HEK293 (cell line): ENCODE measurements at regions not wholly inside any gene's neighbourhood (a gene's known extent, or its start where the extent isn't known, plus 50 kb on each side); places are given as distances from the start of the nearest gene placed in this dataset.

Experiments used
- CTCF ChIA-PET: fragments of 350-600 bp; formaldehyde crosslinking; extraction: SDS; loops from one replicate; lab custom pipeline; 2021; ENCODE audit warnings: antibody characterized with exemption; lab: Yijun Ruan, JAX
- POLR2A ChIA-PET: fragments of 300-600 bp; formaldehyde crosslinking; extraction: SDS; loops from one replicate; lab custom pipeline; 2020; ENCODE audit warnings: antibody characterized with exemption, inconsistent platforms; lab: Yijun Ruan, JAX
- H3K27ac ChIP-seq: fragments of 200-500 bp; sonication (Bioruptor generic); 2 replicates; pipeline ENCODE4 v1.5.1; 2014; ENCODE audit warnings: low read depth, low read length, control low read depth, inconsistent platforms; ENCODE audit errors: extremely low read depth
- H3K36me3 ChIP-seq, 2 experiments: fragments of 200-500 bp in 1 of 2; sonication (Bioruptor generic) in 1 of 2; 1 replicate in 1 of 2; 2 replicates in 1 of 2; pipeline ENCODE4 v1.5.1; 2014 to 2017; ENCODE audit warnings: inconsistent platforms in 2 of 2, low read length in 2 of 2; ENCODE audit not compliant: control insufficient read depth in 2 of 2, insufficient read depth in 1 of 2
- H3K4me1 ChIP-seq: fragments of 200-500 bp; sonication (Bioruptor generic); 2 replicates; pipeline ENCODE4 v1.5.1; 2014; ENCODE audit warnings: mild to moderate bottlenecking, low read length, inconsistent platforms; ENCODE audit not compliant: control insufficient read depth, insufficient read depth
- H3K4me3 ChIP-seq: 2 replicates; pipeline ENCODE4 v1.5.1; 2011; ENCODE audit warnings: low read depth, mild to moderate bottlenecking, control low read depth, low read length, moderate library complexity
- H3K9me3 ChIP-seq: fragments of 200-500 bp; sonication (Bioruptor generic); 2 replicates; pipeline ENCODE4 v1.5.1; 2014; ENCODE audit warnings: low read depth, low read length, inconsistent platforms; ENCODE audit not compliant: control insufficient read depth, insufficient read depth
- AEBP2 ChIP-seq: fragments of 450-650 bp; formaldehyde crosslinking; IDR thresholded peaks from 2 replicates; pipeline ENCODE4 v1.5.1; 2016; ENCODE audit warnings: missing biosample characterization, missing genetic modification characterization, borderline replicate concordance
- INSM2 ChIP-seq: fragments of 450-650 bp; formaldehyde crosslinking; IDR thresholded peaks from 2 replicates; pipeline ENCODE4 v1.5.1; 2016; ENCODE audit warnings: missing biosample characterization, missing genetic modification characterization
- KLF1 ChIP-seq: fragments of 450-650 bp; formaldehyde crosslinking; IDR thresholded peaks from 2 replicates; pipeline ENCODE4 v1.5.1; 2016; ENCODE audit warnings: missing biosample characterization, missing genetic modification characterization
- OSR2 ChIP-seq: fragments of 450-650 bp; formaldehyde crosslinking; IDR thresholded peaks from 2 replicates; pipeline ENCODE4 v1.5.1; 2016; ENCODE audit warnings: missing biosample characterization, missing genetic modification characterization
- PATZ1 ChIP-seq: fragments of 450-650 bp; formaldehyde crosslinking; IDR thresholded peaks from 2 replicates; pipeline ENCODE4 v1.5.1; 2016; ENCODE audit warnings: missing biosample characterization, missing genetic modification characterization
- PRDM1 ChIP-seq: fragments of 450-650 bp; formaldehyde crosslinking; IDR thresholded peaks from 2 replicates; pipeline ENCODE4; 2016; ENCODE audit warnings: missing biosample characterization, missing genetic modification characterization
- TCF7L2 ChIP-seq: IDR thresholded peaks from 2 replicates; pipeline ENCODE4 v1.6.1; 2011; ENCODE audit warnings: low read depth, mild to moderate bottlenecking, inconsistent platforms, low read length, moderate library complexity, borderline replicate concordance
- ZBTB49 ChIP-seq: fragments of 450-650 bp; formaldehyde crosslinking; IDR thresholded peaks from 2 replicates; pipeline ENCODE4 v1.5.1; 2016; ENCODE audit warnings: missing biosample characterization, missing genetic modification characterization, low read depth
- ZFP37 ChIP-seq: fragments of 450-650 bp; formaldehyde crosslinking; IDR thresholded peaks from 2 replicates; pipeline ENCODE4 v1.5.1; 2016; ENCODE audit warnings: missing biosample characterization, missing genetic modification characterization
- ZFP69B ChIP-seq: fragments of 450-650 bp; formaldehyde crosslinking; IDR thresholded peaks from 2 replicates; pipeline ENCODE4 v1.5.1; 2016; ENCODE audit warnings: missing biosample characterization, missing genetic modification characterization
- ZNF114 ChIP-seq: fragments of 450-650 bp; formaldehyde crosslinking; IDR thresholded peaks from 2 replicates; pipeline ENCODE4 v1.5.0; 2017; ENCODE audit warnings: missing biosample characterization, missing genetic modification characterization
- ZNF155 ChIP-seq: fragments of 450-650 bp; formaldehyde crosslinking; IDR thresholded peaks from 2 replicates; pipeline ENCODE4 v1.5.1; 2016; ENCODE audit warnings: missing biosample characterization, missing genetic modification characterization
- ZNF2 ChIP-seq: fragments of 450-650 bp; formaldehyde crosslinking; IDR thresholded peaks from 2 replicates; pipeline ENCODE4 v1.5.1; 2016; ENCODE audit warnings: missing biosample characterization, missing genetic modification characterization
- ZNF324 ChIP-seq: fragments of 450-650 bp; formaldehyde crosslinking; IDR thresholded peaks from 2 replicates; pipeline ENCODE4 v1.5.1; 2016; ENCODE audit warnings: missing biosample characterization, missing genetic modification characterization
- ZNF423 ChIP-seq: fragments of 450-650 bp; formaldehyde crosslinking; IDR thresholded peaks from 2 replicates; pipeline ENCODE4 v1.5.1; 2016; ENCODE audit warnings: missing biosample characterization, missing genetic modification characterization
- ZNF610 ChIP-seq: fragments of 450-650 bp; formaldehyde crosslinking; IDR thresholded peaks from 2 replicates; pipeline ENCODE4 v1.5.1; 2016; ENCODE audit warnings: missing biosample characterization, missing genetic modification characterization, borderline replicate concordance
- ZNF670 ChIP-seq: fragments of 450-650 bp; formaldehyde crosslinking; IDR thresholded peaks from 2 replicates; pipeline ENCODE4 v1.5.1; 2016; ENCODE audit warnings: missing biosample characterization, missing genetic modification characterization, low read depth
- ZNF792 ChIP-seq: fragments of 450-650 bp; formaldehyde crosslinking; IDR thresholded peaks from 2 replicates; pipeline ENCODE4 v1.5.1; 2016; ENCODE audit warnings: missing biosample characterization, missing genetic modification characterization
- ZSCAN16 ChIP-seq: fragments of 450-650 bp; formaldehyde crosslinking; IDR thresholded peaks from 2 replicates; pipeline ENCODE4 v1.5.1; 2016; ENCODE audit warnings: missing biosample characterization, missing genetic modification characterization

GRCh38 chr5:92956886-92957285 is 624.1 kb downstream of the NR2F1-AS1 start (continued):
- TF ChIP-seq ZNF324 (tag by site-specific recombination): no peak

- H3K4me3 ChIP-seq: no peak overlapping the region
- H3K4me1 ChIP-seq: no peaks in the 10 kb centered on the region
- no peaks in the 10 kb centered on the region for H3K9me3 ChIP-seq
- H3K36me3 ChIP-seq: no peaks in the 10 kb centered on the region
- H3K27ac ChIP-seq: no peak overlapping the region
- CTCF ChIA-PET: no interaction called here
- no peak for TF ChIP-seq ZSCAN16 (tag by site-specific recombination)
- TF ChIP-seq ZNF670 (tag by site-specific recombination): no peak
- no peak for TF ChIP-seq ZBTB49 (tag by site-specific recombination)
- TF ChIP-seq ZFP69B: no peak
- TF ChIP-seq AEBP2 (tag by site-specific recombination): no peak
- no peak for TF ChIP-seq PRDM1 (tag by site-specific recombination)
- no peak for TF ChIP-seq ZNF114 (tag by site-specific recombination)
- no peak for TF ChIP-seq INSM2 (tag by site-specific recombination)
- no peak for TF ChIP-seq ZNF610 (tag by site-specific recombination)
- TF ChIP-seq OSR2 (tag by site-specific recombination): no peak
- no peak for TF ChIP-seq ZNF423 (tag by site-specific recombination)
- no peak for TF ChIP-seq KLF1 (tag by site-specific recombination)
- TF ChIP-seq ZFP37 (tag by site-specific recombination): no peak
- TF ChIP-seq ZNF2 (tag by site-specific recombination): no peak
- TF ChIP-seq TCF7L2: no peak
- TF ChIP-seq ZNF155: no peak
- no peak for TF ChIP-seq PATZ1
- TF ChIP-seq ZNF792 (tag by site-specific recombination): no peak
- POLR2A ChIA-PET: no interaction called here
Measured at GRCh38 chr5:92952243-92952642, 628.8 kb downstream of the NR2F1-AS1 start.
